Neural crest cell (in vitro differentiated cells): ENCODE measurements at regions not wholly inside any gene's neighbourhood (a gene's known extent, or its start where the extent isn't known, plus 50 kb on each side); places are given as distances from the start of the nearest gene placed in this dataset.
"Not testable (repeated sequence)": the region's sequence is repeated elsewhere in the genome, so short reads cannot be mapped to it uniquely, and the experiment has no call there.

Experiments used
- DNase-seq: peaks from one replicate; pipeline ENCODE4 v3.0.0; 2021; ENCODE audit warnings: low read depth, mixed read lengths, low spot score
- H3K27ac Mint-ChIP-seq: one replicate; pipeline ENCODE4 v1.8.0; 2021; ENCODE audit warnings: mild to moderate bottlenecking, mixed read lengths; ENCODE audit not compliant: unreplicated experiment
- H3K27me3 Mint-ChIP-seq: 2 replicates; pipeline ENCODE4 v1.8.0; 2021; ENCODE audit warnings: low read depth, mild to moderate bottlenecking, mixed read lengths
- H3K36me3 Mint-ChIP-seq: 2 replicates; pipeline ENCODE4 v1.8.0; 2021; ENCODE audit warnings: low read depth, mild to moderate bottlenecking, mixed read lengths
- H3K4me1 Mint-ChIP-seq: 2 replicates; pipeline ENCODE4 v1.8.0; 2021; ENCODE audit warnings: mixed read lengths
- H3K4me3 Mint-ChIP-seq: one replicate; pipeline ENCODE4 v1.8.0; 2021; ENCODE audit warnings: mild to moderate bottlenecking, mixed read lengths
- H3K9me3 Mint-ChIP-seq: 2 replicates; pipeline ENCODE4 v1.8.0; 2021; ENCODE audit warnings: mixed read lengths
- TF ChIP-seq, protein P1 (sequence below): fragments of 200-600 bp; sonication (generic); conservative IDR thresholded peaks from 2 replicates; pipeline ENCODE4 v1.5.0; 2021; ENCODE audit warnings: antibody characterized with exemption, mild to moderate bottlenecking

DNA sequence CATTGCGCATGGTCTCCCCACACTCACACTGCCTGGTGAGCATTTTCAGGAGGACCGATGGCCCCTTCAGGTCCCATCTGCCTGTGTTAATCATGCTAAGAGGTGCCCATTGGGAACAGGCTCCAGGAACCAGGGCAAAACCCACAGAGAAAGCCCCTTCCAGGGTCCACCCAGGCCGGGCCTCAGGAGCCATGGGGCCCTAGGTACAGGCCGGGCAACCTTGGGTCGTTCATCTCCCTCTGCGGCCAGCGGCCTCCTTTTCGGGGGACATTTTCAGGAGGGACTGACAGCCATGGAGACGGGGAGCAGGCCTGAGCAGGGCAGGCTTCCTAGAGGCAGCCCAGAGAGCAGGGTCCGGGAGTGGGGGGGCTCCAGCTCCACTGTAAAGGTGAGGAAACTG, 68.0 kb upstream of the TAMM41 start:
- Mint-ChIP-seq H3K4me3 (no peak overlapping the region), H3K9me3 (peaks cover 2% of the 10 kb centered on the region), H3K27ac (no peak overlapping the region), H3K36me3 (no peaks in the 10 kb centered on the region), H3K27me3 (peaks cover 7% of the 10 kb centered on the region), H3K4me1 (peaks cover 4% of the 10 kb centered on the region)
- DNase-seq, result no peak
- TF ChIP-seq, protein P1, sequence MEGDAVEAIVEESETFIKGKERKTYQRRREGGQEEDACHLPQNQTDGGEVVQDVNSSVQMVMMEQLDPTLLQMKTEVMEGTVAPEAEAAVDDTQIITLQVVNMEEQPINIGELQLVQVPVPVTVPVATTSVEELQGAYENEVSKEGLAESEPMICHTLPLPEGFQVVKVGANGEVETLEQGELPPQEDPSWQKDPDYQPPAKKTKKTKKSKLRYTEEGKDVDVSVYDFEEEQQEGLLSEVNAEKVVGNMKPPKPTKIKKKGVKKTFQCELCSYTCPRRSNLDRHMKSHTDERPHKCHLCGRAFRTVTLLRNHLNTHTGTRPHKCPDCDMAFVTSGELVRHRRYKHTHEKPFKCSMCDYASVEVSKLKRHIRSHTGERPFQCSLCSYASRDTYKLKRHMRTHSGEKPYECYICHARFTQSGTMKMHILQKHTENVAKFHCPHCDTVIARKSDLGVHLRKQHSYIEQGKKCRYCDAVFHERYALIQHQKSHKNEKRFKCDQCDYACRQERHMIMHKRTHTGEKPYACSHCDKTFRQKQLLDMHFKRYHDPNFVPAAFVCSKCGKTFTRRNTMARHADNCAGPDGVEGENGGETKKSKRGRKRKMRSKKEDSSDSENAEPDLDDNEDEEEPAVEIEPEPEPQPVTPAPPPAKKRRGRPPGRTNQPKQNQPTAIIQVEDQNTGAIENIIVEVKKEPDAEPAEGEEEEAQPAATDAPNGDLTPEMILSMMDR, result no peak

DNA sequence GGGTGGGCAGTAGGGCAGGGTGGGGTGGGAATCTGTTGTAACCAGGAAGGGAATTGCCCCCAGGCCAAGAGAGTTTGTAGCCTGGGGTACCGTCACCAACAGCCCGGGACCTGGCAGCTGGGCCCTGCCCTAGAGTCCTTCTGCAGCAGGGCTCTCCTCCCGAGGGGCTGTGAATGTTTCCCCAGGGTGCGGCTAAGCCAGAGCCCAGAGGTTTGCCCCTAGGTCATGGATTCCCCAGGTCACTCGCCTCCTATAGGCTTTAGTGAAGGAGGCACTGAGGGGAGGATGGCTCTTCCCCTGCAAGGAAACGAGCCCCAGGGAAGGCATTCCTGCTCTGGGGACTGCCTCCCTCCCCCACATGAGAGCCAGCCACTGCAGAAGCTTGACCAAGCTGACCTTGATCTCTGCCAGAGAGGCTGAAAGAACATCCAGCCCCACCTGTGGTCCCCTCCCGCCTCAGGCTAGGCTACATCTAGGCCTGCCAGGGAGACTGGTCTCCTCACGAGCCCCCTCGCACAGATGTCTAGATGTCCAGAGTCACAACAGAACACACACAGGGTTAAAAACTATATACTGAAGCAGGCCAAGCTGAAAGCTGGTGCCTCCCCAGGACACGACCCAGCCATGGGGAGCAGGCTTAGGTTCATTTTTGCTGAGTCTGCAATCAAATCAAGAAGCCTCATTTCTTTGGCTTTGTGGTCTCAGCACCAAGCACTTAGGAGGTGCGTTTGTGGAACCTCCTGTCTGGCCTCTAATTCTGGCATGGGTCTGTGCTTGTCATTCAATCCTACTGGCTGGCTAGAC, 69.1 kb upstream of the TAMM41 start:
- Mint-ChIP-seq H3K27me3 (peaks cover 11% of the 10 kb centered on the region), H3K27ac (no peak overlapping the region), H3K4me3 (no peak overlapping the region), H3K4me1 (peaks cover 5% of the 10 kb centered on the region), H3K36me3 (no peaks in the 10 kb centered on the region), H3K9me3 (peaks cover 2% of the 10 kb centered on the region)
- no peak for DNase-seq
- TF ChIP-seq, protein P1, result no peak

DNA sequence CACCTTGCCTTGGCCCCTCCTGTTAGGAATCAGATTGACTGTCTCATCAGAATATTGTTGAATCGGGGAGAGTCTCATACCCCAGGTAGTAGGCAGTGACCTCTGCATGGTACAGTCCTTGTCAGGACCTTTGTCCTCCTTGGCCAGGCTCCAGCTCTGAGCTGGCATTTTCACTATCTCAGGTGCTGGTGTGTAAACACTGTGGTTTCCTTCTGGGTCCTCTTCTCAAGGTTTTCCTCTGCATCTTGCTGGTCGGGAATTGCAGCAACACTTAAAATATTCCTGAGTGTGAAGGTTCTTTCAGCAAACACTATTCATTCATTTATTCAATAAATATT, 69.7 kb upstream of the TAMM41 start:
- not testable (repeated sequence) for DNase-seq, H3K4me1 Mint-ChIP-seq, H3K36me3 Mint-ChIP-seq, H3K4me3 Mint-ChIP-seq, H3K9me3 Mint-ChIP-seq, H3K27ac Mint-ChIP-seq
- peaks cover 11% of the 10 kb centered on the region for H3K27me3 Mint-ChIP-seq

DNA sequence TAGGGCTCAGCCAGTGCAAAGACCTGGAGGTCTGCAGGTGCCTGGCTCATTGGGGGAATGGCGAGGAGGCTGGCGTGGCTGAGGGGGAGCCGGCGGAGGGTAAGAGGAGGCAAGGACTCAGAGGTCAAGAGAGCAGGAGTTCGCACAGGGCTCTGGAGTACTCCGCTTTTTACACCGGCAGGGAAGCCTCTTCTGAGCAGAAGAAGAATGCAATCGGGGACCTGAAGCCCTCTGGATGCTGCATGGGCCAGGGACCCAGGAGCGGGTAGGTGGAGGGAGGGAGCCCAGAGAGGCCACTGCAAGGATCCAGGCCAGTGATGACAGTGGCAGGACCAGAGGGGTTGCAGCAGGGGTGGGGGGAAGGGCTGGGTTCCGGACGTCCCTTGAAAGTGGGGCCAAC, 70.4 kb upstream of the TAMM41 start:
- H3K4me3 Mint-ChIP-seq, result no peak overlapping the region
- DNase-seq, result no peak
- peaks cover 5% of the 10 kb centered on the region for H3K4me1 Mint-ChIP-seq
- no peak overlapping the region for H3K27ac Mint-ChIP-seq
- peaks cover 11% of the 10 kb centered on the region for H3K27me3 Mint-ChIP-seq
- H3K36me3 Mint-ChIP-seq, result no peaks in the 10 kb centered on the region
- H3K9me3 Mint-ChIP-seq, result peaks cover 2% of the 10 kb centered on the region
- TF ChIP-seq, protein P1, result no peak

DNA sequence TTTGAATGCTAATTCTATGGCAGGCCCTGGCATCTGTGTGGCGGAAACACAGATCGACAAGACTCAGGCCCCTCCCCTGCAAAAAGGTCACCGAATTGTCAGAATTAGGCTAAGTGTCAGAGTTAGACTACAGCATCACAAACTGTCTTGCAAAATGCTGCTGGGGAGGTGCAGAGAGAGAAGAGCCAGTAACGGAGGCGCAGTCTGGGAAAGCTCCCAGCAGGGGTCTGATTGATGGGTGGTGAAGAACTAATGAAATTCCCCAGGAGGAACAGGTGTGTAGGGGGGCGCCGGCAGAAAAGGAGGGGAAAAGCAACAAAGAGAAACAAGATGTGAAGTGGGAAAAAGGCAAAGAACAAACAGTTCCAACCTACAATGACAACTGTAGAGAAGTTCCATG, 72.7 kb upstream of the TAMM41 start:
- H3K9me3 Mint-ChIP-seq, result peaks cover 2% of the 10 kb centered on the region
- H3K36me3 Mint-ChIP-seq, result no peaks in the 10 kb centered on the region
- no peak overlapping the region for H3K27ac Mint-ChIP-seq
- peaks cover 5% of the 10 kb centered on the region for H3K4me1 Mint-ChIP-seq
- no peak for DNase-seq
- TF ChIP-seq, protein P1, result no peak
- peaks cover 11% of the 10 kb centered on the region for H3K27me3 Mint-ChIP-seq
- no peak overlapping the region for H3K4me3 Mint-ChIP-seq

DNA sequence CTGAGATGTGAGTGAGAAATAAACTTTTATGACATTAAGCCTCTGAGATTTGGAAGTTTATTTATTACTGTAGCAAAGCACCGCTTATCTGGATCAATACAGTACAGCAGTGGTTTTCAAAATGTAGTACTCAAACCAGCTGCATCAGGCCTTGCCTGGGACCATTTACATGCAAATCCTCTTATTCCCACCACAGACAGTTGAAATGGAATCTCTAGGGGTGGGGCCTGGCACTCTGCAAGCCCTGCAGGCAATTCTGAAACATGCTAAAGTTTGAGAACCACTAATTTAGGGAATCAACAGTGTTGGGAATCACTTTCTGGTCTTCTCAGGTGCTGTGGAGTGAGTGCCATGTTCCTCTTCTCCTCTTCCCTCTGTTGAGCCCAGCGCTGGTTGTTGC, 77.8 kb upstream of the TAMM41 start:
- TF ChIP-seq, protein P1, result no peak
- H3K27me3 Mint-ChIP-seq, result peaks cover 10% of the 10 kb centered on the region
- peaks cover 9% of the 10 kb centered on the region for H3K4me1 Mint-ChIP-seq
- H3K27ac Mint-ChIP-seq, result no peak overlapping the region
- no peaks in the 10 kb centered on the region for H3K9me3 Mint-ChIP-seq
- H3K36me3 Mint-ChIP-seq, result no peaks in the 10 kb centered on the region
- no peak overlapping the region for H3K4me3 Mint-ChIP-seq
- DNase-seq, result no peak
